ENCODE measurements at regions not wholly inside any gene's neighbourhood (a gene's known extent, or its start where the extent isn't known, plus 50 kb on each side); places are given as distances from the start of the nearest gene placed in this dataset.

GRCh38 chr14:41986083-41986645 lies 379.5 kb downstream of the LRFN5 start:
- TF ChIP-seq ZGPAT (CRISPR knock-in tag; IDR thresholded peaks at IDR 0.05) (no peak), ZNF878 (CRISPR knock-in tag; IDR thresholded peaks at IDR 0.05) (no peak), THAP9 (CRISPR knock-in tag; IDR thresholded peaks at IDR 0.05; ENCODE audit: borderline replicate concordance) (no peak), KLF13 (CRISPR knock-in tag; IDR thresholded peaks at IDR 0.05) (no peak), DRAP1 (CRISPR knock-in tag; IDR thresholded peaks at IDR 0.05) (no peak), ZNF720 (CRISPR knock-in tag; IDR thresholded peaks at IDR 0.05) (no peak), ATF7 (IDR thresholded peaks at IDR 0.05) (no peak), ATF7 (CRISPR knock-in tag; IDR thresholded peaks at IDR 0.05) (no peak), MLXIP (CRISPR knock-in tag; IDR thresholded peaks at IDR 0.05; ENCODE audit: borderline replicate concordance) (no peak), SAFB2 (CRISPR knock-in tag; IDR thresholded peaks at IDR 0.05; ENCODE audit: borderline replicate concordance, low read depth) (no peak), ZNF12 (CRISPR knock-in tag; IDR thresholded peaks at IDR 0.05) (no peak), AGO2 (optimal IDR thresholded peaks at IDR 0.05; ENCODE audit: low read depth, low read length) (no peak), MEIS2 (CRISPR knock-in tag; IDR thresholded peaks at IDR 0.05) (no peak), FOXO1 (CRISPR knock-in tag; IDR thresholded peaks at IDR 0.05) (no peak), YY1 (IDR thresholded peaks at IDR 0.05; ENCODE audit: insufficient read depth, insufficient replicate concordance, low read depth, low read length) (no peak), ZNF414 (CRISPR knock-in tag; IDR thresholded peaks at IDR 0.05) (no peak)
- ChIA-PET POLR2A (no interaction called here), CTCF (ENCODE audit: low intra/inter-chr PET ratio, low total read pairs) (no interaction called here)
- Histone ChIP-seq H4K20me1 (ENCODE audit: insufficient read depth, low read length) (no peaks in the 10 kb centered on the region), H3K4me3 (replicated peaks in 1 of 3; ENCODE audit: insufficient read depth in 1 of 3, low read depth in 2 of 3, low read length in 3 of 3) (no peak overlapping the region), H2AFZ (ENCODE audit: low read length) (no peak overlapping the region), H3K36me3 (replicated peaks in 1 of 2; ENCODE audit: control insufficient read depth in 1 of 2, insufficient read depth in 2 of 2, low read length in 2 of 2) (no peaks in the 10 kb centered on the region), H3K9me3 (ENCODE audit: low read length) (peaks cover 74% of the 10 kb centered on the region), H3K27me3 (ENCODE audit: control insufficient read depth in 1 of 2, insufficient read depth in 2 of 2, low read length in 2 of 2) (no peaks in the 10 kb centered on the region), H3K79me2 (ENCODE audit: insufficient read depth, low read length) (no peaks in the 10 kb centered on the region), H3K4me2 (ENCODE audit: low read depth, low read length) (no peak overlapping the region), H3K27ac (ENCODE audit: extremely low read length, insufficient read depth, low read length) (no peak overlapping the region), H3K9ac (ENCODE audit: insufficient read depth, low read depth, low read length) (no peak overlapping the region), H3K4me1 (ENCODE audit: insufficient read depth, low read length) (no peaks in the 10 kb centered on the region)
- no peak for ATAC-seq
- no TSS peak for BruUV-seq (replicated peaks)
- intact Hi-C loops (cut with micrococcal nuclease; ENCODE audit: unreplicated experiment) (no loop called here), in situ Hi-C loops (cut with HindIII; ENCODE audit: extremely low pct_ligation_motif_present, low pct_unique_long_range_greater_than_20kb) (no loop called here)
- 1% methylated on average over 2 of the region's 2 CpGs for WGBS (ENCODE audit: low lambda C conversion rate)
- no peak for FAIRE-seq
- no peak for DNase-seq (ENCODE audit: low spot score)
